SK-N-SH treated with all-trans-retinoic acid at 6 μM for 48 hours (cell line): ENCODE measurements at regions not wholly inside any gene's neighbourhood (a gene's known extent, or its start where the extent isn't known, plus 50 kb on each side); places are given as distances from the start of the nearest gene placed in this dataset.

Source experiments
- ARNTL ChIP-seq: fragments of 450-650 bp; formaldehyde crosslinking; IDR thresholded peaks from 2 replicates; pipeline ENCODE4 v1.5.0; 2020; ENCODE audit warnings: low read depth, mild to moderate bottlenecking, moderate library complexity, borderline replicate concordance
- ISL1 ChIP-seq: fragments of 250-450 bp; sonication (Bioruptor Pico); IDR thresholded peaks from 2 replicates; pipeline ENCODE4 v2.1.2; 2022; ENCODE audit warnings: mild to moderate bottlenecking, moderate library complexity
- PPARA ChIP-seq: fragments of 250-450 bp; sonication (Bioruptor Pico); IDR thresholded peaks from 2 replicates; pipeline ENCODE4 v1.5.0; 2020; ENCODE audit warnings: mild to moderate bottlenecking, borderline replicate concordance
- RARB ChIP-seq: fragments of 250-450 bp; sonication (Bioruptor Pico); IDR thresholded peaks from 2 replicates; pipeline ENCODE4 v1.8.0; 2021; ENCODE audit warnings: mild to moderate bottlenecking, moderate library complexity
- SNAI2 ChIP-seq: fragments of 250-450 bp; sonication (Bioruptor Pico); IDR thresholded peaks from 2 replicates; pipeline ENCODE4 v1.5.0; 2020; ENCODE audit warnings: mild to moderate bottlenecking, moderate library complexity
- TOX ChIP-seq: fragments of 250-450 bp; sonication (Bioruptor Pico); IDR thresholded peaks from 2 replicates; pipeline ENCODE4 v1.8.0; 2021; ENCODE audit warnings: mild to moderate bottlenecking, moderate library complexity, borderline replicate concordance
- ZFP3 ChIP-seq: fragments of 250-450 bp; sonication (Bioruptor Pico); IDR thresholded peaks from 2 replicates; pipeline ENCODE4 v1.5.0; 2020; ENCODE audit warnings: mild to moderate bottlenecking, moderate library complexity
- ZFP30 ChIP-seq: fragments of 450-650 bp; formaldehyde crosslinking; IDR thresholded peaks from 2 replicates; pipeline ENCODE4 v1.5.0; 2022; ENCODE audit warnings: mild to moderate bottlenecking, moderate library complexity
- TF ChIP-seq, protein P1 (sequence below): fragments of 250-450 bp; sonication (Bioruptor Pico); IDR thresholded peaks from 2 replicates; pipeline ENCODE4 v1.8.0; 2020; ENCODE audit warnings: mild to moderate bottlenecking, moderate library complexity, borderline replicate concordance
- TF ChIP-seq, protein P2 (sequence below): fragments of 250-450 bp; sonication (Bioruptor Pico); IDR thresholded peaks from 2 replicates; pipeline ENCODE4 v1.8.0; 2021; ENCODE audit warnings: low read depth, mild to moderate bottlenecking, moderate library complexity, borderline replicate concordance
- TF ChIP-seq, protein P3 (sequence below): fragments of 250-450 bp; sonication (Bioruptor Pico); IDR thresholded peaks from 2 replicates; pipeline ENCODE4 v1.5.1; 2020; ENCODE audit warnings: low read depth, mild to moderate bottlenecking, moderate library complexity
- TF ChIP-seq, protein P4 (sequence below): fragments of 250-450 bp; sonication (Bioruptor Pico); IDR thresholded peaks from 2 replicates; pipeline ENCODE4 v1.5.0; 2020; ENCODE audit warnings: mild to moderate bottlenecking, moderate library complexity

DNA sequence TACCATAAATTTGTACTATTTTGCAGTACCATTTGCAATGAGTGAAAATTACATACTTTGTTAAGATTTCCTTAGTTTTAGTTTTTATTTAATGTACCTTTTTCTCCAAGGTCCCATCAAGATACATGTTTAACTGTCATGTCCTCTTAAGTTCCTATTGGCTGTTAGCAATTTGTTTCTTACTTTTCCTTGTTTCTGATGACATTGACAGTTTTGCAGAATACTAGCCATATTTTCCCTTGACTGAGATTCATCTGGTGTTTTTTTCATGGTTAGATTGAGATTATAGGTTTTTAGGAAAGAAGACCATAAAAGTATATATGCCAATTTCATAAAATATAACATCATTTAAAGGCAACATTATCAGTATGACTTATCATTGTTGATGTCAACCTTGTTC lies 376.8 kb upstream of the STEAP1 start:
- TF ChIP-seq ARNTL (CRISPR knock-in tag) (no peak), ISL1 (CRISPR knock-in tag) (no peak), ZFP30 (CRISPR knock-in tag) (no peak), TOX (CRISPR knock-in tag) (no peak), ZFP3 (no peak), SNAI2 (no peak), RARB (CRISPR knock-in tag) (no peak), PPARA (CRISPR knock-in tag) (no peak)
- TF ChIP-seq, protein P1, sequence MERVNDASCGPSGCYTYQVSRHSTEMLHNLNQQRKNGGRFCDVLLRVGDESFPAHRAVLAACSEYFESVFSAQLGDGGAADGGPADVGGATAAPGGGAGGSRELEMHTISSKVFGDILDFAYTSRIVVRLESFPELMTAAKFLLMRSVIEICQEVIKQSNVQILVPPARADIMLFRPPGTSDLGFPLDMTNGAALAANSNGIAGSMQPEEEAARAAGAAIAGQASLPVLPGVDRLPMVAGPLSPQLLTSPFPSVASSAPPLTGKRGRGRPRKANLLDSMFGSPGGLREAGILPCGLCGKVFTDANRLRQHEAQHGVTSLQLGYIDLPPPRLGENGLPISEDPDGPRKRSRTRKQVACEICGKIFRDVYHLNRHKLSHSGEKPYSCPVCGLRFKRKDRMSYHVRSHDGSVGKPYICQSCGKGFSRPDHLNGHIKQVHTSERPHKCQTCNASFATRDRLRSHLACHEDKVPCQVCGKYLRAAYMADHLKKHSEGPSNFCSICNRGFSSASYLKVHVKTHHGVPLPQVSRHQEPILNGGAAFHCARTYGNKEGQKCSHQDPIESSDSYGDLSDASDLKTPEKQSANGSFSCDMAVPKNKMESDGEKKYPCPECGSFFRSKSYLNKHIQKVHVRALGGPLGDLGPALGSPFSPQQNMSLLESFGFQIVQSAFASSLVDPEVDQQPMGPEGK, result no peak
- TF ChIP-seq, protein P2, sequence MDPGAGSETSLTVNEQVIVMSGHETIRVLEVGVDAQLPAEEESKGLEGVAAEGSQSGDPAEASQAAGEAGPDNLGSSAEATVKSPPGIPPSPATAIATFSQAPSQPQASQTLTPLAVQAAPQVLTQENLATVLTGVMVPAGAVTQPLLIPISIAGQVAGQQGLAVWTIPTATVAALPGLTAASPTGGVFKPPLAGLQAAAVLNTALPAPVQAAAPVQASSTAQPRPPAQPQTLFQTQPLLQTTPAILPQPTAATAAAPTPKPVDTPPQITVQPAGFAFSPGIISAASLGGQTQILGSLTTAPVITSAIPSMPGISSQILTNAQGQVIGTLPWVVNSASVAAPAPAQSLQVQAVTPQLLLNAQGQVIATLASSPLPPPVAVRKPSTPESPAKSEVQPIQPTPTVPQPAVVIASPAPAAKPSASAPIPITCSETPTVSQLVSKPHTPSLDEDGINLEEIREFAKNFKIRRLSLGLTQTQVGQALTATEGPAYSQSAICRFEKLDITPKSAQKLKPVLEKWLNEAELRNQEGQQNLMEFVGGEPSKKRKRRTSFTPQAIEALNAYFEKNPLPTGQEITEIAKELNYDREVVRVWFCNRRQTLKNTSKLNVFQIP (CRISPR knock-in tag), result no peak
- TF ChIP-seq, protein P3, sequence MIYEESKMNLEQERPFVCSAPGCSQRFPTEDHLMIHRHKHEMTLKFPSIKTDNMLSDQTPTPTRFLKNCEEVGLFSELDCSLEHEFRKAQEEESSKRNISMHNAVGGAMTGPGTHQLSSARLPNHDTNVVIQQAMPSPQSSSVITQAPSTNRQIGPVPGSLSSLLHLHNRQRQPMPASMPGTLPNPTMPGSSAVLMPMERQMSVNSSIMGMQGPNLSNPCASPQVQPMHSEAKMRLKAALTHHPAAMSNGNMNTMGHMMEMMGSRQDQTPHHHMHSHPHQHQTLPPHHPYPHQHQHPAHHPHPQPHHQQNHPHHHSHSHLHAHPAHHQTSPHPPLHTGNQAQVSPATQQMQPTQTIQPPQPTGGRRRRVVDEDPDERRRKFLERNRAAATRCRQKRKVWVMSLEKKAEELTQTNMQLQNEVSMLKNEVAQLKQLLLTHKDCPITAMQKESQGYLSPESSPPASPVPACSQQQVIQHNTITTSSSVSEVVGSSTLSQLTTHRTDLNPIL (CRISPR knock-in tag), result no peak
- TF ChIP-seq, protein P4, sequence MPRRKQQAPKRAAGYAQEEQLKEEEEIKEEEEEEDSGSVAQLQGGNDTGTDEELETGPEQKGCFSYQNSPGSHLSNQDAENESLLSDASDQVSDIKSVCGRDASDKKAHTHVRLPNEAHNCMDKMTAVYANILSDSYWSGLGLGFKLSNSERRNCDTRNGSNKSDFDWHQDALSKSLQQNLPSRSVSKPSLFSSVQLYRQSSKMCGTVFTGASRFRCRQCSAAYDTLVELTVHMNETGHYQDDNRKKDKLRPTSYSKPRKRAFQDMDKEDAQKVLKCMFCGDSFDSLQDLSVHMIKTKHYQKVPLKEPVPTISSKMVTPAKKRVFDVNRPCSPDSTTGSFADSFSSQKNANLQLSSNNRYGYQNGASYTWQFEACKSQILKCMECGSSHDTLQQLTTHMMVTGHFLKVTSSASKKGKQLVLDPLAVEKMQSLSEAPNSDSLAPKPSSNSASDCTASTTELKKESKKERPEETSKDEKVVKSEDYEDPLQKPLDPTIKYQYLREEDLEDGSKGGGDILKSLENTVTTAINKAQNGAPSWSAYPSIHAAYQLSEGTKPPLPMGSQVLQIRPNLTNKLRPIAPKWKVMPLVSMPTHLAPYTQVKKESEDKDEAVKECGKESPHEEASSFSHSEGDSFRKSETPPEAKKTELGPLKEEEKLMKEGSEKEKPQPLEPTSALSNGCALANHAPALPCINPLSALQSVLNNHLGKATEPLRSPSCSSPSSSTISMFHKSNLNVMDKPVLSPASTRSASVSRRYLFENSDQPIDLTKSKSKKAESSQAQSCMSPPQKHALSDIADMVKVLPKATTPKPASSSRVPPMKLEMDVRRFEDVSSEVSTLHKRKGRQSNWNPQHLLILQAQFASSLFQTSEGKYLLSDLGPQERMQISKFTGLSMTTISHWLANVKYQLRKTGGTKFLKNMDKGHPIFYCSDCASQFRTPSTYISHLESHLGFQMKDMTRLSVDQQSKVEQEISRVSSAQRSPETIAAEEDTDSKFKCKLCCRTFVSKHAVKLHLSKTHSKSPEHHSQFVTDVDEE (CRISPR knock-in tag), result no peak
